ENCODE measurements at regions not wholly inside any gene's neighbourhood (a gene's known extent, or its start where the extent isn't known, plus 50 kb on each side); places are given as distances from the start of the nearest gene placed in this dataset.
"Not testable (repeated sequence)": the region's sequence is repeated elsewhere in the genome, so short reads cannot be mapped to it uniquely, and the experiment has no call there.

DNA sequence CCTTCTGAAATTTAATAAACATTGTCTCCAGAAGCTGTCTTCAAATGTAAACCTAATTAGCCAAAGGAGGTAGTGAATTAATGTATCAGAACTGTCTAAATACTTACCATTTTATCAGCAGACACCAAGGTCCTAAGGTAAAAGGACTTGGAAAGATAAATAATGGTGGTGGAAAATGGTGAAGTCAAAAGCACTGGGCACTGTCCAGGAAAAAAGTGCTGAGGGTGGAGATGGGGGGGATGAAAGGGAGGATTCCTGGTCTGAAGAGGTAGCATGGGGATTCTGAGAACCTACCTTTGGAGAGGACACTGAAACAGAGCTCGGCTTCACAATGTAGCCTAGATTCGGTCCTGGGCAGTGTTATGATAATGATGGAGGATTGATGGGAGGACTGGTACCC, 149.0 kb upstream of the DPH6 start:
- no peak for DNase-seq (ENCODE audit: low read depth in 2 of 2)

DNA sequence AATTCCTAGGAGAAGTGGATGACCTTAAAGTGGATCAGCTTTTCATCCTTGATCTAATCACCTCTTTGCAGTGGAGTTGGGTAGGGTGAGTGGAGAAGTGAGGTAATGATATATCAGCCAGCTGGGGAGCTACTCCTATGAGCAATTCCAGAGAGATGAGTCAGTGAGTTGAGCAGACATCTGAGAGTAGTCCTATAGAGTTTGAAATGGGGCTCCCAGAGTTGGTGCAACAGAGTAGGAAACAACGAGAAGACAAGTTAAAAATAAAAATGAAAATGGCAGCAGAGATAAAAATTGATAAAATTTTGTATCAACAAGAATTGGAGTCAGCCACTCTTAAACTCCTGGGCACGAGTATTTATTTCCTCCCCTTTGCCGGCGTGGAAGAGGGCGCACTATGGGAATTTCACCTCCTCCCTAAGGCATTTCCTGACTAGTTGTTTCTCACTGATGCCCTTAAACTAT, 150.8 kb upstream of the DPH6 start:
- DNase-seq (ENCODE audit: low read depth in 2 of 2) = peak; percentile 59 to 65

DNA sequence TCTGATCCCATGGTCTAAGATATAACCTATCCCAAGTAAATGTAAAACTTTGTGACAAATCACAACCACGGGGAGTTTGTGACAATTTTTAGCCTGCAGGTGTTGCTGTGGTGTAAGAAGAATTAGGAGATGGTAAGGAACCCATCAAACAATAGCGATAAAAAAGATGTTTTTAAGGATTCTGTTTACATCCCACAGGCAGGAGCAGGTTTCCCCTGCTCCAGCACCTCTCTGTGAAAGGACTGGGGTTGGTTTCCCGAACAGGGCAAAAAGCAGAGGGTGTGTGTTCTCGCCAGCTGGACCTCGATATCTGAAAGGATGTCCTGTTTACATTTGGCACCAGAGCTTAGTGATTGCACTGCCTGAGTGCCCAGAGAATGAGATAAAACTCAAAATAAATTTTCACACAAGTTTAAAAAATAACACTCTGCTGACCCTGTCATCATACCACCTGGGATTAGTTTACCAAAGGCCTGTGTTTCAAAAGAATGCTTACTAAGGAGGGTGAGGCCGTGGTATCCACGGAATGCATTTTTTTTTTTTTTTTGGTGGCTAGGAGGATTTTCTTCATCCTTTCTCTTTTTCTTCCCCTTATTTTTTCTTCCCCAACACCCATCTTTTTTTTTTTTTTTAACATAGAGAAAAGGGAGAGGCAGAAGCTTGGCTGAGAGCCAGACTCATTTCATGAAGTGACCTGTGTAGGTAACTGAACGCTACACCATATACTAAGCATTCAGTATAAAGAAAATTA, 151.8 kb upstream of the DPH6 start:
- DNase-seq (ENCODE audit: low read depth in 2 of 2) = no peak

DNA sequence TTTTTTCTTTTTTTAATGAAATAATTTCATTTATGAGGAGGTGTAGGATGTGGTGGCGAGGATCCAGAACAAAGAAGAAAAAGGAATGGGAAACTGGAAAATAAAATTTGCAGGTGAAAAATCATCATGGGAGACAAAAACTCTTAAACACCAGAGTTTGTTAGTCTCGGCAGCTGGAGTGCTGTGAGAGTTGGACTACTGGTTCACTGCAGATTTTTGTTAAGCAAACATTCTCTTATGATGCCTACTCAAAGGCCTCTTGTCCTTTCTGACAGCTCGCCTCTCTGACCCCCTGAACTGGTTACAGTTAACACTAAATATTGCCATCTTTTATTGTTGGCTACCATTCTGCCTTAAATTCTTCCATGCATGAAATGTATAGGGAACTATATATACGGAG, 152.4 kb upstream of the DPH6 start:
- no peak for DNase-seq (ENCODE audit: low read depth in 2 of 2)

DNA sequence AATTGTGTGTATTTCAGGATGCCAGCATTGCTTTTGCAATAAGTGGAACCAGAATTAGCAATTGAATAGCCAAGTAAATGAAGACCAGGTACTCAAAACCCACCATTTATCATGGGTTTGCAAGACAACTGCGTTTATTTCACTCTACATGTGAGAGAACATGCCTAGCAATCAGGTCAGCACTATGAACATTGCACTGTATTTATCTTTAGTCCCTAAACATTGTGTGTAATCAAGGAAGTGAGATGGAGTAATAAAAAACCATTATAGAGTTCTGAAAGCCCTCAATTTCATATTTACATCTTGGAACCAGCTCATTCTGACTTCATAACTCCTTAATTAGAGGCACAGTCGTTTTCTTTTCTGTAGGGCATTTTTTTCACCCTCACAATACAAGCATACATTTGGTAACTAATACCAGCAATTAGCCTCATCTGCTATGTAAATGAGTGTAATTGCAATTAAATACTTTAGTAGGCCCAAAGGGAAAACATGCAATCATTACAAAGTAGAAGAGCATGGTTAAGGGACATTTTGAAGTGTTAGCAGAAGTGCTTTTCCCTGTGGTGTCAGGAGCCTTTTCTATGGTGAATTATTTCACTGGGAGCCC, 153.1 kb upstream of the DPH6 start:
- no peak for DNase-seq (ENCODE audit: low read depth in 2 of 2)

DNA sequence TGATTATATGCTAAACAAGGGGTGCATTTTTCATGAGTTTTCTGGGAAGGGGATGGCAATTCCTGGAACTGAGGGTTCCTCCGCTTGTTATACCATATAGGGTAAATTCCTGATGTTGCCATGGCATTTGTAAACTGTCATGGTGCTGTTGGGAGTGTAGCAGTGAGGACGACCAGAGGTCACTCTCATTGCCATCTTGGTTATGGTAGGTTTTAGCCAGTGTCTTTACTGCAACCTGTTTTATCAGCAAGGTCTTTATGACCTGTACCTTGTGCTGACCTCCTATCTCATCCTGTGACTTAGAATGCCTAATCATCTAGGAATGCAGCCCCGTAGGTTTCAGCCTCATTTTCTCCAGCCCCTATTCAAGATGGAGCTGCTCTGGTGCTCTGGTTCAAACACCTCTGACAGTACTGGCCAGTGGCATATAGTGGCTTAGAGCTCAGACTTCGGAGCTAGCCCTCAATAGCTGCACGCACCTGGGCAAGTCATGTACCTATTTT, 154.2 kb upstream of the DPH6 start:
- DNase-seq (ENCODE audit: low read depth in 2 of 2) = not testable (repeated sequence)

DNA sequence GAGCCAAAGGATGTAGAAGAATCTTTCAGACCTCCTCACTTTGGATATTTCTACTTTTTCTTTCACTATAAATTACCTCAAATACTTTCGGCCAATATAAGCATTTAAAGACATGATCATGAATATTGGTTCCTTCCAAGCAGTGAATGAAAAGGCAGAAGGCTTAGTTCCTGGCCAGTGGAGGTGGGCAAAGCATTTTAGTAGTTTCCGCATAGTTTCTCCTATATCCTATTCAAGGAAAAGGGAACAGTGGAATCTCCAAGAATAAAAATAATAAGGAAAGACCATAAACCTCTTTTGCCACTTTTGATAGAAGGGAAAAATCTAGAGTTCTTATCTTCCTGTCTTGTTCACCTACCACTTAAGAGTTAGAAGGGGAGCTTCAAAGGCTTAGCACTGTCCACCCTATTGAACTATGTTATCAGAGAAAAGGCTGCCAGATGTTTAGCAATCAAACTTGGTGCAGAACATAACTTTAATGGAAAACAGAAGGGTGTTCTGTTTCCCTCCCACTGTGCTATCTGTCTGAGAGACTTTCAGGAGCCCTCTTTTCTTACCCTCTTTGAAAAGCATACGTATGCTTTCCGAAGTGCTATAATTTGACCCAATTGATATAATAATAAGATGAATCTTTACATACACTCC, 155.6 kb upstream of the DPH6 start:
- DNase-seq (ENCODE audit: low read depth in 2 of 2) = no peak

DNA sequence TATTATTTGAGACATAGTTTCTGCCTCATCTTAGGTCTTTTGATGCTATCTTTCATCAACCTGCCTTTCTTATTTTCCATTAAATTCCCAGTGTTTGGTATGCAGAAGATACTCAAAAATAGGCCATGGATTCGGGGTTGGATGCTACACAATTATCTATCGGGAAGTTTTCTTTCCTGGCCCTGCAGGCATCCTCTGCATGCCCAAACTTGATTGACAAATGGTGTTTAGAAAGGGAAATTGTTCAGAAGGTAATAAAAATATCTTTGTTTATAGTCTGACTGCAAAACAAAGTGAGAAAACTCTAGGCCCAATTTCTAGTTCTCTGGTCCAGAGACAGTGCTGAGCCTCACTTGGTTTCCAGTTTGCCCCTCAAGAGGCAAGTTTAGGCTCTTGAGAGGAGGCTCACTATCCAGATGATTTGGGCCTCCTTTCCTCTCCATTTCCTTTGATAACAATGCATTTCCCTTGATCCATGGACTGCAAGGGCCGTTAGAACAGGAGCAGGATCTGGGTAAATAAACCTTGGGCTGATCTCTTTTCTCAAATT, 157.1 kb upstream of the DPH6 start:
- DNase-seq (ENCODE audit: low read depth in 2 of 2) = no peak

DNA sequence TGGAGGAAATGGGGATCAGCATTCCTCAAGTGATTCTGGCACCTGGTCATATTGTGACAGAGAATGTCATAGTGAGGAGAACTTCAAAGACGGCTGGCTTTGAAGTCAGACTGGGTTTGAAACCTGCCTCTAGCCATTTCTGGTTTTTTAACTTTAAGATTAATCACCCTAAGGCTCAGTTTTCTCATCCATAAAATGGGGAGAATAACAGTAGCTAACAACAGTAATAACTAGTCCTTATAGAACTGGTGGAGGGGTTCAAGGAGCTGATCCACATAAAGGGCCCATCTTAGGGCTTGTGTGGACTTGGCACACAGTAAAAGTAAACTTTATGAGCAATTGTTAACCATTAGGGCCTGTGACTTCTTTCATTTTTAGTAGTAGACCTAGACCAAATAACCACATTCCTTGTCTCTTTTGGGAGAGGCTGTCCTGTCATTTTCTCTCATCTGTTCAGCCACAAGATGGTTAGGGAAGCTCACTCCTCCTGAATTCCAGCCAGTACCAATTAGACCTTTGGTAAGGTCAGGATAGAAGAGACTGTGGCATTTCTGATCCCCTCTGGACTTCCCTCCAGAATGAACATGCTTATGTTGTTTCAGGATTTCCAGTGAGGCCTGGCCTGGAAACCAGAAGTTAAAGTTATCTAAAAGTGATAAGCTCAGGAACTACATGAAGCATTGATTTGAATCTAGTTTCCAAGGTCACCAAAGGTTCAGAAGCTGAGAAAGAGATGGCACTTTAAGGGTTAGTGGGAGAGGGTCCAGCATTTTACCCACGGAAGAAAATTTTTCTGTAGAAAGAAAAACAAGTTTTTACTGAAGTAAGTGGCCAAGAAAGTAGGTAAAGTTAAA, 159.3 kb upstream of the DPH6 start:
- no peak for DNase-seq (ENCODE audit: low read depth in 2 of 2)

DNA sequence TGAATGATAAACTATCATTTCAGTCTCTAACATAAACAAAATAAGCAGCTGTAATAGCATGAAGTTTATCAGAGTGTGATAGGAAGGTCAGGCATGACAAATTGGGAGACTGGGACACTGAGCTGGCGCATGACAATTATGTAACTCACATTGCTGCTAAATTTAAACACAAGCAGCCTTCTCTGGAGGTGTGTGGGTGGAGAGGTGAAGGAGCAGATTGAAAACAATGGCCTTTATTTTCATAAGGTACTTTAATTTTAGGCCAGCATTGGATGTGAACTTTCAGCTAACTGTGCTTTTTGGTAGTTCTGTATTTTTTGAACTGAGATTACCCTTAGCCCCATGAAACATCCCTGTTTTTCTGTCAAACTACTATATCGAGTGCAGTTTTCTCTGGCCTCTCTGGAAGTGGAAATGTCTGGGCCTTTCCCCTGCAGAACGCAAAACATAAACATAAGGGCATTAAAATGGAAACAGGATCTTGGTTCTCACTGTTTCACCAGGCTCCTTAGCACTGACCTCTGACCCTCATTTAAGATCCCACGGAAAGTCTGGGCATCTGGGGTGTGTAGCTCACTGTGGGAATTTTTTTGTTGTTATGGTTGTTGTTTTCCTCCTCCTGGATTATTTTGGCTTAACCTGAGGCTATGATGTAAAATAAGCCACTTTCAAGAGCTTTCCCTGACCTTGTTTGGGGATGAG, 160.1 kb upstream of the DPH6 start:
- no peak for DNase-seq (ENCODE audit: low read depth in 2 of 2)

DNA sequence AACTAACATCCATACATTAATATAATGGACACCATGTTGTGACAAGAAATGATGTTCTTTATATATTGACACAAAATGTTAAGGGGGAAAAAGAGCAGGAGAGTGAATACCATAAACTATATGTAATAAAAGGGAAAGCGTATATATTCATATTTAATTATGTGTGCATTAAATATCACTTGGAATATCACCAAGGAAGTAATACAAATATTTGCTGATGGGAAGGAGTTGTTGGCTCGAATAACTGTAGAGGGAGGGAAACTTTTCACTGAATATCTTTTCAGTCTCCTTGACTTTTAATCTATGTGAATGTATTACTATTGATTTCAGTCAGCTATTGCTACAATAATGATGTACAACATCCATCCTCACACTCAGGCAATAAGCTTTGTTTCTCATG, 167.0 kb upstream of the DPH6 start:
- DNase-seq (ENCODE audit: low read depth in 2 of 2) = no peak

DNA sequence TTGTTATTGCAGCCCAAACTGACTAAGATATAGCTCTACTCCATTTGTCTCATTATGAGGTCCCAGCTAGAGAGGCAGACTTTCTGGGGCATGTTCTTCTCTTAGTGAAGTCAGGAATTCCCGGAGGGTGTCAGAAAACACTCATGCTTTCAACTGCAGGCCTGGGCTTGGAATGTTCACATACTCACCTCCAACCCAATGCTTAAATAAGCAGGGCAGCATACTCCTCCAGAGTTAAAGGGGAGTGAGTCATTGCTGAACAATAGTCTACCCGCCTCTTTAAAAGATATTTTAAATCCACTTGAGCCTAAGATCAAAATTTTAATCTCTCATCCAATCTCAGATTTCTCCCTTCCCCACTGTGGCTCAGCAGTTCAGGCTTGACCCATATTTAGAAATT, 167.8 kb upstream of the DPH6 start:
- no peak for DNase-seq (ENCODE audit: low read depth in 2 of 2)

DNA sequence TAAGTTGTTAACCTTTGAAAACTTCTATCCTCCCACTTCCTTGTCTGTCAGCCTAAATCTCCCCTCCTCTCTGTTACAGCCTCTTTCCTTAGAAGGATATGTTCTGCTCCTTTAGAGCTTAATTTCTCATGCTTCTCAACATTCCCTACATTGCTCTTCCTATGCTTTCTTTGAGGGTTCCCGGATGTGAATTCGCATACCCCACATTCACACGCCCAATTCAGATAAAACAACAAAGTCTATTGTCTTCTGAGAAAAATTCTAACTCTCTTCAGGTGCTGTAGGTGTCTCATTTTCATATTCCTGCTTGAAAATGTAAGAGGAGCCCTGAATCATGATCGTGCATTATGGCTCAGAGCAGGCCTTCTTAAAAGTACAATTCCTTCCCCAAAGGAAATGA, 171.8 kb upstream of the DPH6 start:
- no peak for DNase-seq (ENCODE audit: low read depth in 2 of 2)

DNA sequence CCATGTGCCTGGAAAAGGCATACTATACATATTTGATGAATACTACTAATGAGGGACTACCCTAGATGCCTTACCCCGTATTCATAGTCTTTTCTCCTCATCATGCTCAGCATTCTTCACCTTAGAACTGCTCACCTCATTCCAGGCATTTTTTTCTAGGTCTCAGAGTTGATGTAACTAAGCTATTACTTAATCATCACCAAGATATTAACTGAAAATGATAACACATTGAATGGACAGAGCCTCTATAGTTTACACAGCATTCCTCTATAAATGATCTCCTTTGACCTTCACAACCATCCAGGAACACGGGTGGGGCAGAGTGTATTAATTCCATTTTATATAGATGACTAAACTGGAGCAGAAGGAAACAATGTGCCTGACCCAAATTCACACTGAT, 174.1 kb upstream of the DPH6 start:
- DNase-seq (ENCODE audit: low read depth in 2 of 2) = no peak

DNA sequence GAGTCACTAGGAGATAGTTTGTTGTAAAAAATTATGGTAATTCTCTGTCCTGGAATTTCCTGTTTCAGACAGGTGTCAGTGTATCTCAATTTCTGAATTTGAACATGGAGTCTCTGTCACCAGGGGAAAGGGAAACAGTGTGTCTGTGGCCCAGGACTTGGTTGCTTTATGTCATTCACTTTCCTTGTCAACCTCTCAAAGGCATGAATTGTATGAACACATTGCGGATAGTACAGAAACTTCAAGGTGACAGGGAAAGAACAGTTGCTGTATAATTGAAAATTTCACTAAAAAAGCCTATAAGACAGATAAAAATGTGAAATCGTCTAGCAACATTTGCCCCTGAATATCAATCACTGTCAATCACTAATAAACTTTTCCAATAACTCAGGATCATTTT, 175.0 kb upstream of the DPH6 start:
- no peak for DNase-seq (ENCODE audit: low read depth in 2 of 2)

DNA sequence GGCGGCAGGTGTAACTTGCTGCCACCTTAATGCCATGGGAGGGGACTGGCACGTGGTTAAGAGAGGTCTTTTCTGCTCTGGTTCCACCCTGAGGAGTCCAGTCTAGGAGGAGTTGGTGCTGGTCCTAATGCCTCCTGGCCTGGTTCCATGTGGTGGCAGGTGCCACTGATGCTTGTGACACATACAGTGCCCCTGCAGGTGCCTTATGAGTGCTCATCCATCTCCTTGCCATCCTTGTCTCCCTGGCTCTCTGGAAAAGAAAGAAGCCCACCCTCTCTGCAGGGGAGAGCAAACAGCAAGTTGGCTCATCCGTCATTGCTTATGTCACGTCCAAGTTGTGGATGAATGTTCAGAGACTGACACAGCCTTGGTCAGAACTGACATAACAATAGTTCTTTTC, 175.8 kb upstream of the DPH6 start:
- no peak for DNase-seq (ENCODE audit: low read depth in 2 of 2)

DNA sequence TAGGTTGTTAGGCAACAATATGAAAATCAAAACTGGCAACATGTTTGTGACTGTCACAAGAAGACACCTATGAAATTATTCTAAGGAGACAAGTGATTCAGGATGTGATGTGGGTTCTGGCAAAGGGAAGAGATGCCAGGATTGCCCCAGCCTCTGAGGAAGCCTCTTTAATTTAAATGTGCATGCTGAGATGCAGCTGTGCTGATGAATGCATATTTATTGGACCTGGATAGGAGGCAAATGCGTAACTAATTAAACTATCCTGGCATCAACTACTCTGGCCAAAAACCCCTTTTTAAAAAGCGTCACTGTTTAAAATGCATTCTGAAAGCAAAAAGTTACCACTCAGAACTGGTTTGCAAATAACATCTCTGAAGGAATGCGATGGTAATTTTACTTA, 176.5 kb upstream of the DPH6 start:
- DNase-seq (ENCODE audit: low read depth in 2 of 2) = no peak

DNA sequence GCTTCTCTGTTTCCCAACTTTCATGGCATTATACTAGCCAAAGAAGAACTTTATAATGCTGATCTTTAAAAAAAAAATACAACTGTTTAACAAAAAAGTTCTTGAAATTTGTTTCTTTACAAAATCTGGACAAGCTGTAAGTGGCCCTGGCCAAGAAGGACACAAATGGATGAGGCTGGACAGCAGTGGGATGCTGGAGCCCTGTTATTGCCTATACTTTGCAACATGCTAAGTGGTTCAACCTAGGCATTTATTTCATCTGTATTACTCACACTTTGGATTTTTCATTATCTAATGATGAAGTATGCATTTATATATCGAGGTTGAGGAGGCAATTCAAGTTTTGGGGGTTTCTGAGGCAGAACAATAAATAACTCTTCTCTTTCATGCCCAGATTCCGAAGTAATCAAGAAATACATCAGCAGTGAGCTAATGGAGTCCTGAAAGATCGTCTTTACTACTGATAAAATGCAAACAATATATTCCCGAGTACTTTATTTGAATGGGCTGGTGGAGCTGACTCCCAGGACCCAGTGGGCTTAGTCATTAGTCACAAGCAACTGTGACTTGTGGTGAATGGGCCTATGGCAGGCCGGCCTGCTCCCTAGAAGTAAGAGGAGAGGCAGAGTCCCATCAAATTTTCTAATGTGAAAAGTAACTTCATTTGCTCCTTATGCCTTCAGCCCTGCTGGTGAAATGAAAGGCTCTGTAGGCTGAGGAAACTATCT, 177.3 kb upstream of the DPH6 start:
- no peak for DNase-seq (ENCODE audit: low read depth in 2 of 2)

DNA sequence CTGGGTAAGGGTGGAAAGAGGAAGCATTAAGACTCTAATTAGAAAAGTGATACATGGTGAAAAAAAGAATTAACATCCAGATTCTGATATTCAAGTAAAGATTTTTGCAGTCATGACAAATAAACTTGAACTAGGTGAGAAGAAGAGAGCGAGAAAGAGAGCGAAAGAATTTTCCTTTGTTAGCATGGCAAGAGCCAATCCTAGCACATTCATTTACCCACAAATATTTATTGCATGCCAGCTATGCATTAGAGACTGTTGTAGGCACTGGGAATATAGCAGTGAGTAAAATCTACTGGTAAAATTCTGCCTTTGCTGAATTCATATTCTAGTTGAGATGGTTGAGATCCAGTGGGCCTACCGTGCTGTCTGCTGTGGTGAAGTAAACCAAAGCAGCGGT, 177.9 kb upstream of the DPH6 start:
- DNase-seq (ENCODE audit: low read depth in 2 of 2) = no peak

DNA sequence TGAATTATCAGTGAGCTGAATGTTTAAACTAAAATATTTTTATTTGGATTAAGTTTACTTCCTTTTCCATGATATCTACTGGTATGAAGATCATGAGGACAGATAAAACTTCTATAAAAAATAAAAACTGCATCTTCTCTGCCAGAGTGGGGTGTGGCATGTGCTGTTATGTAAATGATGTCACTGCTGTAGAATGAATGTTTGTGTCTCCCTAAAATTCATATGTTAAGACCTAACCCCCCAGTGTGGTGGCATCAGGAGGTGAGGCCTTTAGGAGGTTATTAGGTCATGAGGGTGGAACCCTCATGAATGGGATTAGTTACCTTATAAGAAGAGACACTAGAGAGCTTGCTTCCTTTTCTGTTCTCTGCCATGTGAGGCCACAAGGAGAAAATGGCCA, 178.7 kb upstream of the DPH6 start:
- DNase-seq (ENCODE audit: low read depth in 2 of 2) = no peak

All from fibroblast of skin of left quadriceps (primary cell).